Activated CD4-positive, alpha-beta T cell treated with anti-CD3 and anti-CD28 coated beads, Interleukin-2, amount 10 ng/mL, durations not matched to agents 24 days and 14 days (primary cell): ENCODE measurements at regions not wholly inside any gene's neighbourhood (a gene's known extent, or its start where the extent isn't known, plus 50 kb on each side); places are given as distances from the start of the nearest gene placed in this dataset.

ENCODE experiments used
- DNase-seq: peaks from one replicate; pipeline ENCODE4 v3.0.0; 2022
- H3K27ac Mint-ChIP-seq: one replicate; pipeline ENCODE4 v1.8.0; 2022; ENCODE audit warnings: mild to moderate bottlenecking, mixed read lengths
- H3K27me3 Mint-ChIP-seq: one replicate; pipeline ENCODE4 v1.8.0; 2022; ENCODE audit warnings: mixed read lengths
- H3K36me3 Mint-ChIP-seq: one replicate; pipeline ENCODE4 v1.8.0; 2022; ENCODE audit warnings: low read depth, mild to moderate bottlenecking, mixed read lengths
- H3K4me1 Mint-ChIP-seq: one replicate; pipeline ENCODE4 v1.8.0; 2021; ENCODE audit warnings: mixed read lengths
- H3K4me3 Mint-ChIP-seq: one replicate; pipeline ENCODE4 v1.8.0; 2022; ENCODE audit warnings: mild to moderate bottlenecking, moderate library complexity, mixed read lengths
- H3K9me3 Mint-ChIP-seq: one replicate; pipeline ENCODE4 v1.8.0; 2021; ENCODE audit warnings: mixed read lengths
- intact Hi-C: fragments of 100-400 bp; cut with micrococcal nuclease; formaldehyde crosslinking; loops from one replicate; pipeline ENCODE4 v1.15.1; 2023

- H3K9me3 Mint-ChIP-seq = no peaks in the 10 kb centered on the region
- H3K27me3 Mint-ChIP-seq = no peaks in the 10 kb centered on the region
- intact Hi-C loops = no loop called here
- no peaks in the 10 kb centered on the region for H3K36me3 Mint-ChIP-seq
- H3K4me1 Mint-ChIP-seq = no peaks in the 10 kb centered on the region
- no peak for DNase-seq
- H3K27ac Mint-ChIP-seq = no peak overlapping the region
- H3K4me3 Mint-ChIP-seq = no peak overlapping the region
Measured at GRCh38 chr2:59076079-59076619, 835.0 kb upstream of the FANCL start.

GRCh38 chr2:59074071-59074470, 832.9 kb upstream of the FANCL start:
- Mint-ChIP-seq H3K27ac (no peak overlapping the region), H3K4me3 (no peak overlapping the region), H3K4me1 (no peaks in the 10 kb centered on the region), H3K36me3 (no peaks in the 10 kb centered on the region), H3K27me3 (no peaks in the 10 kb centered on the region), H3K9me3 (no peaks in the 10 kb centered on the region)
- DNase-seq = no peak
- intact Hi-C loops = no loop called here

- intact Hi-C loops = no loop called here
- H3K36me3 Mint-ChIP-seq = no peaks in the 10 kb centered on the region
- no peaks in the 10 kb centered on the region for H3K4me1 Mint-ChIP-seq
- DNase-seq = no peak
- H3K4me3 Mint-ChIP-seq = no peak overlapping the region
- H3K27ac Mint-ChIP-seq = no peak overlapping the region
- H3K27me3 Mint-ChIP-seq = no peaks in the 10 kb centered on the region
- H3K9me3 Mint-ChIP-seq = no peaks in the 10 kb centered on the region
Measured at GRCh38 chr2:59073286-59073685, 832.2 kb upstream of the FANCL start.

GRCh38 chr2:59068255-59068654, 827.1 kb upstream of the FANCL start:
- Mint-ChIP-seq H3K27me3 (no peaks in the 10 kb centered on the region), H3K4me1 (no peaks in the 10 kb centered on the region), H3K9me3 (no peaks in the 10 kb centered on the region), H3K36me3 (no peaks in the 10 kb centered on the region), H3K27ac (no peak overlapping the region), H3K4me3 (no peak overlapping the region)
- no peak for DNase-seq
- intact Hi-C loops = no loop called here

- DNase-seq = no peak
- H3K9me3 Mint-ChIP-seq = no peaks in the 10 kb centered on the region
- intact Hi-C loops = no loop called here
- H3K4me3 Mint-ChIP-seq = no peak overlapping the region
- no peaks in the 10 kb centered on the region for H3K36me3 Mint-ChIP-seq
- H3K27me3 Mint-ChIP-seq = no peaks in the 10 kb centered on the region
- H3K4me1 Mint-ChIP-seq = no peaks in the 10 kb centered on the region
- no peak overlapping the region for H3K27ac Mint-ChIP-seq
Measured at GRCh38 chr2:59066787-59067399, 825.8 kb upstream of the FANCL start.

GRCh38 chr2:59047373-59047995, 806.4 kb upstream of the FANCL start:
- Mint-ChIP-seq H3K27me3 (no peaks in the 10 kb centered on the region), H3K4me1 (no peaks in the 10 kb centered on the region), H3K36me3 (no peaks in the 10 kb centered on the region), H3K9me3 (no peaks in the 10 kb centered on the region), H3K4me3 (no peak overlapping the region), H3K27ac (no peak overlapping the region)
- intact Hi-C loops = no loop called here
- DNase-seq = no peak

- H3K27me3 Mint-ChIP-seq = no peaks in the 10 kb centered on the region
- no peak overlapping the region for H3K4me3 Mint-ChIP-seq
- DNase-seq = no peak
- no peaks in the 10 kb centered on the region for H3K4me1 Mint-ChIP-seq
- no peak overlapping the region for H3K27ac Mint-ChIP-seq
- intact Hi-C loops = no loop called here
- no peaks in the 10 kb centered on the region for H3K9me3 Mint-ChIP-seq
- H3K36me3 Mint-ChIP-seq = no peaks in the 10 kb centered on the region
Measured at GRCh38 chr2:59046401-59047372, 805.6 kb upstream of the FANCL start.

- H3K9me3 Mint-ChIP-seq = no peaks in the 10 kb centered on the region
- H3K36me3 Mint-ChIP-seq = no peaks in the 10 kb centered on the region
- H3K27me3 Mint-ChIP-seq = no peaks in the 10 kb centered on the region
- no peak for DNase-seq
- no peak overlapping the region for H3K4me3 Mint-ChIP-seq
- no peaks in the 10 kb centered on the region for H3K4me1 Mint-ChIP-seq
- H3K27ac Mint-ChIP-seq = no peak overlapping the region
- intact Hi-C loops = no loop called here
Measured at GRCh38 chr2:59044736-59045135, 803.6 kb upstream of the FANCL start.

- intact Hi-C loops = no loop called here
- H3K27me3 Mint-ChIP-seq = no peaks in the 10 kb centered on the region
- no peak overlapping the region for H3K27ac Mint-ChIP-seq
- no peak overlapping the region for H3K4me3 Mint-ChIP-seq
- H3K36me3 Mint-ChIP-seq = no peaks in the 10 kb centered on the region
- no peaks in the 10 kb centered on the region for H3K9me3 Mint-ChIP-seq
- H3K4me1 Mint-ChIP-seq = no peaks in the 10 kb centered on the region
- DNase-seq = no peak
Measured at GRCh38 chr2:59041139-59041538, 800.0 kb upstream of the FANCL start.

- DNase-seq = no peak
- no peaks in the 10 kb centered on the region for H3K36me3 Mint-ChIP-seq
- no peaks in the 10 kb centered on the region for H3K9me3 Mint-ChIP-seq
- H3K27me3 Mint-ChIP-seq = no peaks in the 10 kb centered on the region
- H3K27ac Mint-ChIP-seq = no peak overlapping the region
- H3K4me3 Mint-ChIP-seq = no peak overlapping the region
- H3K4me1 Mint-ChIP-seq = no peaks in the 10 kb centered on the region
- intact Hi-C loops = no loop called here
Measured at GRCh38 chr2:59034837-59035236, 793.7 kb upstream of the FANCL start.

GRCh38 chr2:59034106-59034505, 793.0 kb upstream of the FANCL start:
- Mint-ChIP-seq H3K27ac (no peak overlapping the region), H3K36me3 (no peaks in the 10 kb centered on the region), H3K4me3 (no peak overlapping the region), H3K4me1 (no peaks in the 10 kb centered on the region), H3K27me3 (no peaks in the 10 kb centered on the region), H3K9me3 (no peaks in the 10 kb centered on the region)
- DNase-seq = no peak
- intact Hi-C loops = no loop called here

GRCh38 chr2:59033661-59034060, 792.5 kb upstream of the FANCL start:
- Mint-ChIP-seq H3K27ac (no peak overlapping the region), H3K4me1 (no peaks in the 10 kb centered on the region), H3K9me3 (no peaks in the 10 kb centered on the region), H3K36me3 (no peaks in the 10 kb centered on the region), H3K27me3 (no peaks in the 10 kb centered on the region), H3K4me3 (no peak overlapping the region)
- DNase-seq = no peak
- intact Hi-C loops = no loop called here

GRCh38 chr2:59032499-59032898, 791.4 kb upstream of the FANCL start:
- H3K36me3 Mint-ChIP-seq = no peaks in the 10 kb centered on the region
- no peak overlapping the region for H3K4me3 Mint-ChIP-seq
- H3K9me3 Mint-ChIP-seq = no peaks in the 10 kb centered on the region

GRCh38 chr2:59029058-59029457, 787.9 kb upstream of the FANCL start:
- Mint-ChIP-seq H3K9me3 (no peaks in the 10 kb centered on the region), H3K36me3 (no peaks in the 10 kb centered on the region), H3K27me3 (no peaks in the 10 kb centered on the region), H3K4me3 (no peak overlapping the region), H3K4me1 (no peaks in the 10 kb centered on the region), H3K27ac (no peak overlapping the region)
- intact Hi-C loops = loop anchor here (5.0 kb wide), 1 partner anchor 1523 kb away; the partner anchor contains the start of gene BCL11A
- DNase-seq = no peak

More at GRCh38 chr2:59032499-59032898, 791.4 kb upstream of the FANCL start:
- no peaks in the 10 kb centered on the region for H3K27me3 Mint-ChIP-seq
- no peak for DNase-seq
- no peaks in the 10 kb centered on the region for H3K4me1 Mint-ChIP-seq
- intact Hi-C loops = no loop called here
- H3K27ac Mint-ChIP-seq = no peak overlapping the region
